Stimulated activated naive CD8-positive, alpha-beta T cell treated with anti-CD3 and anti-CD28 coated beads, Interleukin-15, Interleukin-2, amounts not matched to agents 100 ng/mL and 50 ng/mL, for 24 hours (primary cell): ENCODE measurements at regions not wholly inside any gene's neighbourhood (a gene's known extent, or its start where the extent isn't known, plus 50 kb on each side); places are given as distances from the start of the nearest gene placed in this dataset.
"Not testable (repeated sequence)": the region's sequence is repeated elsewhere in the genome, so short reads cannot be mapped to it uniquely, and the experiment has no call there.

Experiments
- H3K27ac Mint-ChIP-seq: one replicate; pipeline ENCODE4 v1.8.0; 2021; ENCODE audit warnings: mild to moderate bottlenecking, mixed read lengths
- H3K27me3 Mint-ChIP-seq: one replicate; pipeline ENCODE4 v1.8.0; 2021; ENCODE audit warnings: mixed read lengths
- H3K36me3 Mint-ChIP-seq: one replicate; pipeline ENCODE4 v1.8.0; 2021; ENCODE audit warnings: low read depth, mixed read lengths
- H3K4me1 Mint-ChIP-seq: one replicate; pipeline ENCODE4 v1.8.0; 2021; ENCODE audit warnings: low read depth, mixed read lengths
- H3K4me3 Mint-ChIP-seq: one replicate; pipeline ENCODE4 v1.8.0; 2021; ENCODE audit warnings: mild to moderate bottlenecking, mixed read lengths
- H3K9me3 Mint-ChIP-seq: one replicate; pipeline ENCODE4 v1.8.0; 2021; ENCODE audit warnings: mixed read lengths

DNA sequence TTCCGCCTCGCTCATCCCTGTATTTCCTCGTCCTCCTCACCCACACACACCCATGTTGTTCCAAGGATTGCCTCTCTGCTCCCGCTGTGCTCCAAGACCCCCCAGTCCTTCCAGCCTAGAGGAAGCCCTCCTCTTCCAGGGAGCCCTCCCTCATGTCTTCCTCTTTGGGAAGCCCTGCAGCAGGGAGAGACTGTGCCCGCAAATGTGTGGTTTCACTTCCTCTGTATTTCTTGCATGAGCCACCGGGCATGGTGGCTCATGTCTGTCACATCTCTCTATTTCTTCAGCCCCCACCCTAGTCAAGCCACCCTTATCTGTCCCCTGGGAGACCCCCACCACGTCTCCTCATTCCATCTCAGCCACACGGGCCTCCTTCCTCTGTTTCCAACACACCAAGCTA, 57.5 kb upstream of the PAX7 start:
- Mint-ChIP-seq H3K4me1 (no peaks in the 10 kb centered on the region), H3K27ac (no peak overlapping the region), H3K9me3 (no peaks in the 10 kb centered on the region), H3K4me3 (no peak overlapping the region), H3K36me3 (no peaks in the 10 kb centered on the region), H3K27me3 (no peaks in the 10 kb centered on the region)

- no peaks in the 10 kb centered on the region for H3K4me1 Mint-ChIP-seq
- no peaks in the 10 kb centered on the region for H3K36me3 Mint-ChIP-seq
- no peaks in the 10 kb centered on the region for H3K9me3 Mint-ChIP-seq
- H3K4me3 Mint-ChIP-seq: no peak overlapping the region
- no peaks in the 10 kb centered on the region for H3K27me3 Mint-ChIP-seq
- no peak overlapping the region for H3K27ac Mint-ChIP-seq
These were observed 55.9 kb upstream of the PAX7 start for GRCh38 chr1:18574754-18575153.

GRCh38 chr1:18575620-18576019, 55.0 kb upstream of the PAX7 start:
- Mint-ChIP-seq H3K27me3 (no peaks in the 10 kb centered on the region), H3K9me3 (no peaks in the 10 kb centered on the region), H3K36me3 (no peaks in the 10 kb centered on the region), H3K4me3 (no peak overlapping the region), H3K27ac (no peak overlapping the region), H3K4me1 (no peaks in the 10 kb centered on the region)

DNA sequence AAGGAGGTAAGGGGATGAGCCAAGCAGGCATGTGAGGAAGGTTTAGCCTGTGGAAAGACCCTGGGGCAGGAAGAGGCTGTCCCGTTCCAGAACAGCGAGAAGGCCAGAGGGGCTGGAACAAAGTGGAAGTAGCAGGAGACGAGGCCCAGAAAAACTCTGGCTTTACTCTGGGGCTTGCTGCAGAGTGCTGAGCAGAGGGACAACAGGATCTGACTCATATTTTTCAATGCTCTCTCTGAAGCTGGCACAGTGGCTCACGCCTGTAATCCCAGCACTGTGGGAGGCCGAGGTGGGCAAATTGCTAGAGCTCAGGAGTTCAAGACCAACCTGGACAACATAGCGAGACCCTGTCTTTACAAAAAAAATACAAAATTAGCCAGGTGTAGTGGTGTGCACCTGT, 52.4 kb upstream of the PAX7 start:
- Mint-ChIP-seq H3K9me3 (no peaks in the 10 kb centered on the region), H3K36me3 (no peaks in the 10 kb centered on the region), H3K27ac (no peak overlapping the region), H3K4me1 (no peaks in the 10 kb centered on the region), H3K4me3 (no peak overlapping the region), H3K27me3 (peaks cover 3% of the 10 kb centered on the region)

DNA sequence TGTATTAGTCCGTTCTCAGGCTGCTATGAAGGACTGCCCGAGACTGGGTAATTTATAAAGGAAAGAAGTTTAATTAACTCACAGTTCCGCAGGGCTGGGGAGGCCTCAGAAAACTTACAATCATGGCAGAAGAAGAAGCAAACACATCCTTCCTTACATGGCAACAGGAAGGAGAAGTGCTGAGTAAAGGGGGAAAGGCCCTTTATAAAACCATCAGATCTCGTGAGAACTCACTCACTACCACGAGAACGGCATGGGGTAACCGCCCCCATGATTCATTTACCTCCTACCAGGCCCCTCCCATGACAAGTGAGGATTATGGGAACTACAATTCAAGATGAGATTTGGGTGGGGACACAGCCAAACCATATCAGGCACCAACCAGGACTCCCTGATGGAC, 51.4 kb upstream of the PAX7 start:
- H3K27me3 Mint-ChIP-seq, H3K9me3 Mint-ChIP-seq, H3K27ac Mint-ChIP-seq, H3K4me1 Mint-ChIP-seq, H3K36me3 Mint-ChIP-seq, H3K4me3 Mint-ChIP-seq: not testable (repeated sequence)

- peaks cover 3% of the 10 kb centered on the region for H3K27me3 Mint-ChIP-seq
- H3K4me3 Mint-ChIP-seq: no peak overlapping the region
- H3K4me1 Mint-ChIP-seq: no peaks in the 10 kb centered on the region
- H3K36me3 Mint-ChIP-seq: no peaks in the 10 kb centered on the region
- no peak overlapping the region for H3K27ac Mint-ChIP-seq
- no peaks in the 10 kb centered on the region for H3K9me3 Mint-ChIP-seq
These were observed 50.6 kb upstream of the PAX7 start for GRCh38 chr1:18580047-18580446.

GRCh38 chr1:18580691-18581419, 49.8 kb upstream of the PAX7 start:
- Mint-ChIP-seq H3K9me3 (no peaks in the 10 kb centered on the region), H3K27me3 (peaks cover 6% of the 10 kb centered on the region), H3K27ac (no peak overlapping the region), H3K4me1 (no peaks in the 10 kb centered on the region), H3K36me3 (no peaks in the 10 kb centered on the region), H3K4me3 (no peak overlapping the region)
